ENCODE measurements at regions not wholly inside any gene's neighbourhood (a gene's known extent, or its start where the extent isn't known, plus 50 kb on each side); places are given as distances from the start of the nearest gene placed in this dataset.
"Not testable (repeated sequence)": the region's sequence is repeated elsewhere in the genome, so short reads cannot be mapped to it uniquely, and the experiment has no call there.

DNA sequence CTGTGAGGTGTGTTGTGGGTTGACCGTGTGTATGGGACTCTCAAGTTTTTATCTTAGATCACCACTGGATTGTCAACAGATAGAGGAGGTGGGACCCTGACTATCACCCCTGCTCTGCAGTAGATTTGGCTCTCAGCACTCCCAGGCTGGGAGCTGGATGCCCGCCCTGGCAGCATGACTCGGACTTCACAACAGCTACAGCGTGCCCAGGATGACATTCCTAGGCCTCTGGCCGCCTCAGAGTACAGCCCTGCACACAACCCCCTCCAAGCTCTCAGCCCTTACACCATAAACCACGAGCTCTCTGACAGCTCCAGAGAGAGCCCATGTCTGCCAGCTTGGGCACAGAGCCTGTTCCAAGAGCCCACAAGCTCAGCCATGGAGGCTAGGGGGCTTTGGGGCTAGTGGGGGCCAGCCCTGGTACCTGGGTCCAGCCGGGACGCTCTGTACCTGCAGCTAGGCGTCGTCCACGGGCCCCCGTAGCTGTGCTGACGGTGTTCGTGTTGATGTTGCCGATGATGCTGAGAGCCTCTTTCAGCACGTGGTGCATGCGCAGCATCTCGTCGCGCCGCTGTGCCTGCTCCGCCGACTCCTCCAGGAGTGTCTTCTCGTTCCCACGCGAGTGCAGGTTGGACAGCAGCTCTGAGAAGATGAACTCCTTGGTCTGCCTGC, 66.1 kb upstream of the LYSMD4 start:
- H4K91ac ChIP-seq (ENCODE audit: low read depth, low read length, poor library complexity); H2BK5ac ChIP-seq (ENCODE audit: low read length); H3K36me3 ChIP-seq (replicated peaks in 1 of 2; ENCODE audit: control insufficient read depth in 2 of 2, insufficient read depth in 2 of 2, low read length in 2 of 2); H2AK5ac ChIP-seq (ENCODE audit: low read depth, low read length); H3K79me1 ChIP-seq (ENCODE audit: low read depth, low read length); DNase-seq (ENCODE audit: low spot score); H3K14ac ChIP-seq (ENCODE audit: low read length); H3K9me3 ChIP-seq (replicated peaks in 1 of 2; ENCODE audit: control insufficient read depth in 2 of 2, insufficient read depth in 1 of 2, low read depth in 1 of 2, low read length in 2 of 2); H3K4ac ChIP-seq (ENCODE audit: low read length); H2BK12ac ChIP-seq (ENCODE audit: low read length); H2BK15ac ChIP-seq (ENCODE audit: low read length); H3K4me1 ChIP-seq (ENCODE audit: control insufficient read depth in 2 of 2, insufficient read depth in 1 of 2, low read depth in 1 of 2, low read length in 2 of 2); H3K4me3 ChIP-seq (ENCODE audit: low read length in 2 of 2); H3K27ac ChIP-seq (replicated peaks; ENCODE audit: low read length); H3K18ac ChIP-seq (ENCODE audit: low read length); H3K4me2 ChIP-seq (ENCODE audit: insufficient read depth, low read length, poor library complexity, severe bottlenecking); H4K8ac ChIP-seq (ENCODE audit: low read depth, low read length); H2AFZ ChIP-seq (ENCODE audit: low read length); H3K9ac ChIP-seq (ENCODE audit: low read depth, low read length, poor library complexity); H2BK120ac ChIP-seq (ENCODE audit: low read depth, low read length); H3K23ac ChIP-seq (ENCODE audit: low read depth, low read length, poor library complexity); H3K27me3 ChIP-seq (ENCODE audit: control insufficient read depth in 3 of 3, insufficient read depth in 3 of 3, low read depth in 1 of 3, low read length in 3 of 3): not testable (repeated sequence)
- WGBS, 2 donors (ENCODE audit: extremely low coverage in 2 of 2, insufficient read length in 2 of 2, insufficient replicate concordance in 1 of 2) = no CpG with 5 or more reads among the region's 26 CpGs

DNA sequence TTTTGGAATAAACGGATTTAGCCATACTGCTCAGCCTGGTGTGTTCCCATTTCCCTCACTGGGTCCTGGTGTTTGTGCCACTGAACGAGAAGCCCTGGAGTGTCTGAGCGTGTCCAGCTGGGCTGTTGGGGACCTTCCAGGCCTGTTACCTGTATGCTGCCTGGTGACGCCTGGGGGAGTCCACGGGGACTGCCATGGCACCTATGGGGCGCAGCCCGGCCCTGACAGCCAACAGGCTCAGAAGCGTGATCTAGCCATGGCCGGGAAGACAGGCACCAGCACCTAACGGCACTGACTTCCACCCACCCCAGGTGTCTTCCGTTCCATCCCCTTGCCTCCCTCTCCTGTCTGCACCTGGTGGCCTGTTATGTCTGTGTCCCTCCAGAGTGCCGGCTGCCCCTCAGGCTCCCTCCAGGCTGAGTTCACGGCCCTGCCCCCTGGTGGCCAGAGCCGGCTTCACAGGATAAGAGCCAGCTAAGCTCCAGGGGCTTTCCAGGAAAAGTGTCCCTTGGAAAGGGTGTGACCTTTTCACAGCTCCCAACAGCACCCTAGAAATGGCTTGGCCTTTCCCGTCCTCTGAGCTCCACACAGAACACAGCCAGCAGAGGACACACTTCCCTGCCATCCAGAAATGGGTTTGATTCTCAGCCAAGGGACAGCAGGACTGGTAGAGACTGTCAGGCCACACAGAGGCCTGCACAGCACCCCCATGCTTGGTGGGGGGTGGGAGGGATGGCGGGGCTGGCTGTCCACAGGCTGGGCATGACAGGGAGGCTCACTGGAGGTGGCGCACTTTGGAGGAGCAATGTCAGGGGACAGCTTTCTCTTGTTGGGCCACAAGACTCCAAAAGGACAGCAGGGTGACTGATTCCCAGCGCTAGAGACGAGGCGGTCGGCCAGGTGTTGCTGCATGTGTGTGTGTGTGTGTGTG, 64.0 kb upstream of the LYSMD4 start:
- not testable (repeated sequence) for H2AK5ac ChIP-seq (ENCODE audit: low read depth, low read length); H3K23ac ChIP-seq (ENCODE audit: low read depth, low read length, poor library complexity); H2BK15ac ChIP-seq (ENCODE audit: low read length); H3K27ac ChIP-seq (replicated peaks; ENCODE audit: low read length); H4K91ac ChIP-seq (ENCODE audit: low read depth, low read length, poor library complexity); DNase-seq (ENCODE audit: low spot score); H3K4me3 ChIP-seq (ENCODE audit: low read length in 2 of 2); H3K18ac ChIP-seq (ENCODE audit: low read length); H3K14ac ChIP-seq (ENCODE audit: low read length); H2BK12ac ChIP-seq (ENCODE audit: low read length); H3K4me1 ChIP-seq (ENCODE audit: control insufficient read depth in 2 of 2, insufficient read depth in 1 of 2, low read depth in 1 of 2, low read length in 2 of 2); H3K79me1 ChIP-seq (ENCODE audit: low read depth, low read length); H2BK120ac ChIP-seq (ENCODE audit: low read depth, low read length); H3K4me2 ChIP-seq (ENCODE audit: insufficient read depth, low read length, poor library complexity, severe bottlenecking); H2BK5ac ChIP-seq (ENCODE audit: low read length); H3K4ac ChIP-seq (ENCODE audit: low read length); H2AFZ ChIP-seq (ENCODE audit: low read length); H3K36me3 ChIP-seq (replicated peaks in 1 of 2; ENCODE audit: control insufficient read depth in 2 of 2, insufficient read depth in 2 of 2, low read length in 2 of 2); H3K9ac ChIP-seq (ENCODE audit: low read depth, low read length, poor library complexity); H4K8ac ChIP-seq (ENCODE audit: low read depth, low read length); H3K27me3 ChIP-seq (ENCODE audit: control insufficient read depth in 3 of 3, insufficient read depth in 3 of 3, low read depth in 1 of 3, low read length in 3 of 3); H3K9me3 ChIP-seq (replicated peaks in 1 of 2; ENCODE audit: control insufficient read depth in 2 of 2, insufficient read depth in 1 of 2, low read depth in 1 of 2, low read length in 2 of 2)
- no CpG with 5 or more reads among the region's 21 CpGs for WGBS, 2 donors (ENCODE audit: extremely low coverage in 2 of 2, insufficient read length in 2 of 2, insufficient replicate concordance in 1 of 2)

GRCh38 chr15:99791881-99792807, 58.9 kb upstream of the LYSMD4 start:
- H2AFZ ChIP-seq (ENCODE audit: low read length); H3K27me3 ChIP-seq (ENCODE audit: control insufficient read depth in 3 of 3, insufficient read depth in 3 of 3, low read depth in 1 of 3, low read length in 3 of 3); H2BK12ac ChIP-seq (ENCODE audit: low read length); H3K18ac ChIP-seq (ENCODE audit: low read length); H4K91ac ChIP-seq (ENCODE audit: low read depth, low read length, poor library complexity); H2BK5ac ChIP-seq (ENCODE audit: low read length); H3K23ac ChIP-seq (ENCODE audit: low read depth, low read length, poor library complexity); H3K4ac ChIP-seq (ENCODE audit: low read length); H2BK15ac ChIP-seq (ENCODE audit: low read length); H3K4me2 ChIP-seq (ENCODE audit: insufficient read depth, low read length, poor library complexity, severe bottlenecking); H2AK5ac ChIP-seq (ENCODE audit: low read depth, low read length); H3K4me1 ChIP-seq (ENCODE audit: control insufficient read depth in 2 of 2, insufficient read depth in 1 of 2, low read depth in 1 of 2, low read length in 2 of 2); H4K8ac ChIP-seq (ENCODE audit: low read depth, low read length); H3K14ac ChIP-seq (ENCODE audit: low read length); H3K4me3 ChIP-seq (ENCODE audit: low read length in 2 of 2); H3K79me1 ChIP-seq (ENCODE audit: low read depth, low read length); H3K27ac ChIP-seq (replicated peaks; ENCODE audit: low read length); DNase-seq (ENCODE audit: low spot score); H3K9ac ChIP-seq (ENCODE audit: low read depth, low read length, poor library complexity); H2BK120ac ChIP-seq (ENCODE audit: low read depth, low read length); H3K9me3 ChIP-seq (replicated peaks in 1 of 2; ENCODE audit: control insufficient read depth in 2 of 2, insufficient read depth in 1 of 2, low read depth in 1 of 2, low read length in 2 of 2); H3K36me3 ChIP-seq (replicated peaks in 1 of 2; ENCODE audit: control insufficient read depth in 2 of 2, insufficient read depth in 2 of 2, low read length in 2 of 2): not testable (repeated sequence)
- no CpG with 5 or more reads among the region's 22 CpGs for whole genome bisulfite sequencing, 2 donors (ENCODE audit: extremely low coverage in 2 of 2, insufficient read length in 2 of 2, insufficient replicate concordance in 1 of 2)

All from neuronal stem cell (in vitro differentiated cells).